ENCODE measurements at regions not wholly inside any gene's neighbourhood (a gene's known extent, or its start where the extent isn't known, plus 50 kb on each side); places are given as distances from the start of the nearest gene placed in this dataset.

- peak in 1 of 2 donors; percentile 17 for DNase-seq (ENCODE audit: low read depth in 2 of 2)
Observed at GRCh38 chr16:66315210-66315825, 51.2 kb upstream of the CDH5 start.

GRCh38 chr16:66311306-66311705, 55.2 kb upstream of the CDH5 start:
- no peak for DNase-seq (ENCODE audit: low read depth in 2 of 2)

GRCh38 chr16:66309215-66309807, 57.2 kb upstream of the CDH5 start:
- DNase-seq (ENCODE audit: low read depth in 2 of 2) = no peak

GRCh38 chr16:66308096-66308495, 58.4 kb upstream of the CDH5 start:
- no peak for DNase-seq (ENCODE audit: low read depth in 2 of 2)

GRCh38 chr16:66306366-66307150, 59.9 kb upstream of the CDH5 start:
- DNase-seq (ENCODE audit: low read depth in 2 of 2) = no peak

GRCh38 chr16:66304961-66305360, 61.5 kb upstream of the CDH5 start:
- no peak for DNase-seq (ENCODE audit: low read depth in 2 of 2)

GRCh38 chr16:66304151-66304550, 62.3 kb upstream of the CDH5 start:
- DNase-seq (ENCODE audit: low read depth in 2 of 2) = no peak

- no peak for DNase-seq (ENCODE audit: low read depth in 2 of 2)
Observed at GRCh38 chr16:66300501-66300900, 66.0 kb upstream of the CDH5 start.

GRCh38 chr16:66300037-66300436, 66.5 kb upstream of the CDH5 start:
- DNase-seq (ENCODE audit: low read depth in 2 of 2) = no peak

GRCh38 chr16:66299349-66299748, 67.1 kb upstream of the CDH5 start:
- no peak for DNase-seq (ENCODE audit: low read depth in 2 of 2)

- DNase-seq (ENCODE audit: low read depth in 2 of 2) = no peak
Observed at GRCh38 chr16:66298571-66299120, 67.8 kb upstream of the CDH5 start.

- DNase-seq (ENCODE audit: low read depth in 2 of 2) = no peak
Observed at GRCh38 chr16:66298006-66298405, 68.5 kb upstream of the CDH5 start.

- DNase-seq (ENCODE audit: low read depth in 2 of 2) = no peak
Observed at GRCh38 chr16:66296591-66296990, 69.9 kb upstream of the CDH5 start.

GRCh38 chr16:66295761-66296546, 70.5 kb upstream of the CDH5 start:
- DNase-seq (ENCODE audit: low read depth in 2 of 2) = no peak

GRCh38 chr16:66295213-66295612, 71.3 kb upstream of the CDH5 start:
- no peak for DNase-seq (ENCODE audit: low read depth in 2 of 2)

GRCh38 chr16:66294507-66294906, 72.0 kb upstream of the CDH5 start:
- DNase-seq (ENCODE audit: low read depth in 2 of 2) = no peak

- DNase-seq (ENCODE audit: low read depth in 2 of 2) = no peak
Observed at GRCh38 chr16:66293932-66294331, 72.6 kb upstream of the CDH5 start.

- no peak for DNase-seq (ENCODE audit: low read depth in 2 of 2)
Observed at GRCh38 chr16:66293207-66293735, 73.2 kb upstream of the CDH5 start.

- no peak for DNase-seq (ENCODE audit: low read depth in 2 of 2)
Observed at GRCh38 chr16:66292241-66292935, 74.1 kb upstream of the CDH5 start.

- no peak for DNase-seq (ENCODE audit: low read depth in 2 of 2)
Observed at GRCh38 chr16:66291833-66292232, 74.7 kb upstream of the CDH5 start.

GRCh38 chr16:66290431-66290830, 76.1 kb upstream of the CDH5 start:
- DNase-seq (ENCODE audit: low read depth in 2 of 2) = no peak

Measured in stimulated activated CD8-positive, alpha-beta memory T cell treated with anti-CD3 and anti-CD28 coated beads, Interleukin-15, amount 100 ng/mL, for 48 hours (primary cell).